CD4-positive, alpha-beta T cell (primary cell): ENCODE measurements at regions not wholly inside any gene's neighbourhood (a gene's known extent, or its start where the extent isn't known, plus 50 kb on each side); places are given as distances from the start of the nearest gene placed in this dataset.
"Not testable (repeated sequence)": the region's sequence is repeated elsewhere in the genome, so short reads cannot be mapped to it uniquely, and the experiment has no call there.

Experiments
- ATAC-seq: fragments of 200-7000 bp; cut with Tn5 transposase; one replicate; pipeline ENCODE4 v1.10.0; 2022; ENCODE audit warnings: mild to moderate bottlenecking; ENCODE audit not compliant: poor library complexity
- CTCF ChIA-PET: fragments of 350-600 bp; sonication (Branson Sonifier 250); formaldehyde crosslinking; loops from one replicate; lab custom pipeline; 2021; ENCODE audit warnings: antibody characterized with exemption, inconsistent platforms; lab: Charles Lee
- POLR2A ChIA-PET: fragments of 350-600 bp; sonication (Branson Sonifier 250); formaldehyde crosslinking; loops from one replicate; lab custom pipeline; 2021; ENCODE audit warnings: antibody characterized with exemption, inconsistent platforms; lab: Charles Lee
- DNase-seq, 14 experiments: peaks; one replicate each; pipeline ENCODE4 v3.0.0-alpha.2; 2013 to 2020; ENCODE audit warnings: mixed read lengths in 2 of 14
- H3K27ac ChIP-seq, 2 donors: one replicate each; pipeline versions ENCODE4 v1.5.1 to v1.7.0; 2013; ENCODE audit warnings: low read length in 2 of 2, low read depth in 1 of 2, mild to moderate bottlenecking in 1 of 2
- H3K27me3 ChIP-seq, 2 experiments: 1 replicate in 1 of 2; 2 replicates in 1 of 2; pipeline versions ENCODE4 v1.6.1 to v1.7.0; 2013; ENCODE audit warnings: low read length in 2 of 2, control low read depth in 1 of 2, mild to moderate bottlenecking in 1 of 2, moderate library complexity in 1 of 2; ENCODE audit not compliant: insufficient read depth in 2 of 2, control insufficient read depth in 1 of 2
- H3K36me3 ChIP-seq: one replicate; pipeline ENCODE4 v1.6.1; 2013; ENCODE audit warnings: low read length, control low read depth; ENCODE audit not compliant: insufficient read depth
- H3K4me1 ChIP-seq: one replicate; pipeline ENCODE4 v1.6.1; 2013; ENCODE audit warnings: low read length, control low read depth; ENCODE audit not compliant: insufficient read depth
- H3K4me3 ChIP-seq: one replicate; pipeline ENCODE4 v1.5.1; 2013; ENCODE audit warnings: mild to moderate bottlenecking, low read length, moderate library complexity
- H3K9me3 ChIP-seq, 2 experiments: 1 replicate in 1 of 2; 2 replicates in 1 of 2; pipeline versions ENCODE4 v1.6.1 to v1.7.0; 2013; ENCODE audit warnings: low read length in 2 of 2, mild to moderate bottlenecking in 2 of 2, control low read depth in 1 of 2, moderate library complexity in 1 of 2; ENCODE audit not compliant: control insufficient read depth in 1 of 2, insufficient read depth in 1 of 2
- H3K27ac Mint-ChIP-seq: one replicate; pipeline ENCODE4 v1.8.0; 2020; ENCODE audit warnings: mixed read lengths
- H3K27me3 Mint-ChIP-seq: one replicate; pipeline ENCODE4 v1.8.0; 2021; ENCODE audit warnings: mixed read lengths
- H3K36me3 Mint-ChIP-seq: one replicate; pipeline ENCODE4 v1.8.0; 2021; ENCODE audit warnings: low read depth, mixed read lengths
- H3K4me1 Mint-ChIP-seq: one replicate; pipeline ENCODE4 v1.8.0; 2021; ENCODE audit warnings: low read depth, mixed read lengths
- H3K4me3 Mint-ChIP-seq: one replicate; pipeline ENCODE4 v1.8.0; 2020; ENCODE audit warnings: mild to moderate bottlenecking, mixed read lengths
- H3K9me3 Mint-ChIP-seq: one replicate; pipeline ENCODE4 v1.8.0; 2020; ENCODE audit warnings: mixed read lengths
- intact Hi-C, 2 experiments: fragments of 100-400 bp; cut with DNase I in 1 of 2; cut with micrococcal nuclease in 1 of 2; formaldehyde crosslinking; loops; one replicate each; pipeline versions ENCODE4 v1.15.1 to v1.9.0; 2023 to 2025; cut with DNase I, micrococcal nuclease
- TF ChIP-seq, protein P1 (sequence below): fragments of 200-600 bp; IDR thresholded peaks from one replicate; pipeline ENCODE4 v1.8.0; 2022; ENCODE audit warnings: antibody characterized with exemption, mild to moderate bottlenecking

DNA sequence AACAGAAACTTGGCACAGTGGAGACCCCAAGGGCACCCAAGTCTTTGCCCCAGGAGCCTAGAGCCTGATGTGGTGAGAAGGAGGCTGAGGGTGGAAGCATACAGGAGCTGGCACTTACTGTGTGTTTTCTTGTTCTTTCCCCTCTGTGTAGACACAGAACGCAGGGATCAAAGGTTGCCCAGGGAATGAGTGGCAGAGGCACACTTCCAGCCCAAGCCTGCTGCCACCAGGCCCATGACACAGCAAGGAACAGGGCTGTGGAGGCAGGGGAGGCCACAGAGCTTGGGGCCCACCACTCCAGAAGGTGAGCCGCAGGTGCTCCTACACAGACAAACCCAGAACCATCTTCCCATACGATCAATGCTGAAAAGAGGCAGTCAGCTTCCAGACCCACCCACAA is 73.9 kb upstream of the S1PR3 start:
- H3K4me3 Mint-ChIP-seq, result no peak overlapping the region
- intact Hi-C loops, result no loop called here
- peaks cover 3% of the 10 kb centered on the region for H3K9me3 Mint-ChIP-seq
- no peak overlapping the region for H3K27ac ChIP-seq
- no peak for ATAC-seq
- H3K4me3 ChIP-seq, result no peak overlapping the region
- CTCF ChIA-PET, result no interaction called here
- H3K36me3 Mint-ChIP-seq, result no peaks in the 10 kb centered on the region
- no peak overlapping the region for H3K27ac Mint-ChIP-seq
- peaks cover 0 to 5% of the 10 kb centered on the region in 2 experiments for H3K27me3 ChIP-seq
- peaks cover 29% of the 10 kb centered on the region for H3K4me1 Mint-ChIP-seq
- DNase-seq, result no peak
- TF ChIP-seq, protein P1, sequence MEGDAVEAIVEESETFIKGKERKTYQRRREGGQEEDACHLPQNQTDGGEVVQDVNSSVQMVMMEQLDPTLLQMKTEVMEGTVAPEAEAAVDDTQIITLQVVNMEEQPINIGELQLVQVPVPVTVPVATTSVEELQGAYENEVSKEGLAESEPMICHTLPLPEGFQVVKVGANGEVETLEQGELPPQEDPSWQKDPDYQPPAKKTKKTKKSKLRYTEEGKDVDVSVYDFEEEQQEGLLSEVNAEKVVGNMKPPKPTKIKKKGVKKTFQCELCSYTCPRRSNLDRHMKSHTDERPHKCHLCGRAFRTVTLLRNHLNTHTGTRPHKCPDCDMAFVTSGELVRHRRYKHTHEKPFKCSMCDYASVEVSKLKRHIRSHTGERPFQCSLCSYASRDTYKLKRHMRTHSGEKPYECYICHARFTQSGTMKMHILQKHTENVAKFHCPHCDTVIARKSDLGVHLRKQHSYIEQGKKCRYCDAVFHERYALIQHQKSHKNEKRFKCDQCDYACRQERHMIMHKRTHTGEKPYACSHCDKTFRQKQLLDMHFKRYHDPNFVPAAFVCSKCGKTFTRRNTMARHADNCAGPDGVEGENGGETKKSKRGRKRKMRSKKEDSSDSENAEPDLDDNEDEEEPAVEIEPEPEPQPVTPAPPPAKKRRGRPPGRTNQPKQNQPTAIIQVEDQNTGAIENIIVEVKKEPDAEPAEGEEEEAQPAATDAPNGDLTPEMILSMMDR, result no peak
- POLR2A ChIA-PET, result no interaction called here
- H3K4me1 ChIP-seq, result peaks cover 22% of the 10 kb centered on the region
- no peaks in the 10 kb centered on the region for H3K36me3 ChIP-seq
- peaks cover 0 to 16% of the 10 kb centered on the region in 2 experiments for H3K9me3 ChIP-seq
- H3K27me3 Mint-ChIP-seq, result peaks cover 5% of the 10 kb centered on the region

DNA sequence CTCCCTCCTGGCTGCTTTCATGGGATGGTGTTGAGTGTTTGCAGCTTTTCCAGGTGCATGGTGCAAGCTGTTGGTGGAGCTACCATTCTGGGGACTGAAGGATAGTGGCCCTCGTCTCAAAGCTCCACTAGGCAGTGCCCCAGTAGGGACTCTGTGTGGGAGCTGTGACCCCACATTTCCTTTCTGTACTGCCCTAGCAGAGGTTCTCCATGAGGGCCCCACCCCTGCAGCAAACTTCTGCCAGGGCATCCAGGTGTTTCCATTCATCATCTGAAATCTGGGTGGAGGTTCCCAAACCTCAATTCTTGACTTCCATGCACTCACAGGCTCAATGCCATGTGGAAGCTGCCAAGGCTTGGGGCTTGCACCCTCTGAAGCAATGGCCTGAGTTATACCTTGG is 72.7 kb upstream of the S1PR3 start:
- intact Hi-C loops, H3K9me3 Mint-ChIP-seq, H3K27ac Mint-ChIP-seq, ATAC-seq, H3K36me3 Mint-ChIP-seq, POLR2A ChIA-PET, H3K27ac ChIP-seq, CTCF ChIA-PET, H3K27me3 Mint-ChIP-seq, H3K4me3 Mint-ChIP-seq, DNase-seq, H3K36me3 ChIP-seq, H3K27me3 ChIP-seq, H3K4me3 ChIP-seq: not testable (repeated sequence)
- Histone ChIP-seq H3K4me1 (peaks cover 29% of the 10 kb centered on the region), H3K9me3 (peaks cover 0 to 16% of the 10 kb centered on the region in 2 experiments)
- peaks cover 40% of the 10 kb centered on the region for H3K4me1 Mint-ChIP-seq

DNA sequence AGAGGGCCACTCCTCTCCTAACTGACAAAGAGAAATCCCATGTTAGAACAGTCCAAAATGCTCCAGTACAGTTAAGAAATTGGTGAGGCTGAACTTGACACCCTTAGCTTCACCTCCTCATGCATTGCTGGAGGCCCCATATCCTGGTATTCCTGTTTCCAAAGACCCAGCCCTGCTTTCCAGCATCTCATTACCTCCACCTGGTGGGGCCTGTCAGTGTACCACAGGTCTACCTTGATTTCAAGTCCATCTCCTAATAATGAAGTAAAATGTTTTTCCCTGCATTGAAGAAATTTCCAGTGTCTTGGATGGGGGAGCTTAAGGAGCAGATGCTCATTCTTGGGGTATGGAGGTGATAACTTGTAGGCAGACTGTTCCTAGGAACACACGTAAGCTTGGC is 70.6 kb upstream of the S1PR3 start:
- Histone ChIP-seq H3K27me3 (peaks cover 0 to 2% of the 10 kb centered on the region in 2 experiments), H3K9me3 (peaks cover 0 to 16% of the 10 kb centered on the region in 2 experiments), H3K4me3 (no peak overlapping the region), H3K27ac (no peak overlapping the region), H3K4me1 (peaks cover 33% of the 10 kb centered on the region), H3K36me3 (no peaks in the 10 kb centered on the region)
- TF ChIP-seq, protein P1, result no peak
- Mint-ChIP-seq H3K9me3 (peaks cover 3% of the 10 kb centered on the region), H3K4me3 (no peak overlapping the region), H3K27ac (no peak overlapping the region), H3K36me3 (no peaks in the 10 kb centered on the region), H3K4me1 (peaks cover 53% of the 10 kb centered on the region), H3K27me3 (no peaks in the 10 kb centered on the region)
- ChIA-PET CTCF (no interaction called here), POLR2A (no interaction called here)
- ATAC-seq (no peak), DNase-seq (no peak)
- intact Hi-C loops, result loop anchor here in 1 of 2 experiments (5.0 to 10.0 kb wide), 2 partner anchors 88 to 946 kb away; partner anchors contain the start of gene CDK20

- Mint-ChIP-seq H3K9me3 (peaks cover 3% of the 10 kb centered on the region), H3K27me3 (no peaks in the 10 kb centered on the region), H3K4me3 (peak overlapping the region; percentile 75), H3K4me1 (peaks cover 62% of the 10 kb centered on the region), H3K27ac (peak overlapping the region; percentile 54), H3K36me3 (no peaks in the 10 kb centered on the region)
- peaks cover 0 to 16% of the 10 kb centered on the region in 2 experiments for H3K9me3 ChIP-seq
- TF ChIP-seq, protein P1, result no peak
- intact Hi-C loops, result loop anchor here (1.0 to 10.0 kb wide), 3 partner anchors 87 to 947 kb away; partner anchors contain the start of gene CDK20 (in 1 of the 2)
- H3K4me3 ChIP-seq, result no peak overlapping the region
- POLR2A ChIA-PET, result interaction anchor here (0.6 to 1.0 kb wide), 3 partner anchors 9 to 86 kb away, joined by 3 to 4 read pairs (median 3); no protein-coding TSS in a partner anchor
- DNase-seq (peak; percentile 15 to 81 (median 36)), ATAC-seq (peak; percentile 88)
- no peaks in the 10 kb centered on the region for H3K27me3 ChIP-seq
- CTCF ChIA-PET, result no interaction called here
- no peaks in the 10 kb centered on the region for H3K36me3 ChIP-seq
- no peak overlapping the region for H3K27ac ChIP-seq
- peaks cover 35% of the 10 kb centered on the region for H3K4me1 ChIP-seq
Measured at GRCh38 chr9:88922091-88922490, 69.2 kb upstream of the S1PR3 start.
